HG03097 (cell line): ENCODE measurements at regions not wholly inside any gene's neighbourhood (a gene's known extent, or its start where the extent isn't known, plus 50 kb on each side); places are given as distances from the start of the nearest gene placed in this dataset.

ENCODE experiments used
- ATAC-seq: cut with Tn5 transposase; IDR thresholded peaks from one replicate; pipeline ENCODE4 v1.9.1; 2021; ENCODE audit not compliant: unreplicated experiment, low FRiP score

- no peak for ATAC-seq
These were observed 757.3 kb upstream of the WWC1 start for GRCh38 chr5:167533814-167534795.

- ATAC-seq, result no peak
These were observed 751.7 kb upstream of the WWC1 start for GRCh38 chr5:167539747-167540146.

DNA sequence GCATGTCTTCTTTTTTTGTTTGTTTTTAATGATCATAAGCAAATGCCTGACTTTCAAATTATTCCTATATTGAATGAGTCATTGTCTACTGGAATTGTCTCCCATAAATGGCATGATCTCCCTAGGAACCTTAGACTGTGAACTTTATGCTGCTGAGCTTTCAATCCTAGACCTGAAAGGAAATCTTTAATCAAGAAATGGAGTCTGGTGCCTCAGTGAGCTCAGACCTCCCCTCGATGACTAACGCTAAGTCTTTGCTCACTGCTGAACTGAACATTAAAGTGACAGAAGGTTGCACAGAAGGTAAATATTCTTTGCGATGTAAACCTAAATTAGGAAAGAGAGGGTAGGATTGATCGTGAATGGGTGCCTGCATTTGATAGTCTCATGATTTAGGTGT lies 745.2 kb upstream of the WWC1 start:
- ATAC-seq, result no peak

DNA sequence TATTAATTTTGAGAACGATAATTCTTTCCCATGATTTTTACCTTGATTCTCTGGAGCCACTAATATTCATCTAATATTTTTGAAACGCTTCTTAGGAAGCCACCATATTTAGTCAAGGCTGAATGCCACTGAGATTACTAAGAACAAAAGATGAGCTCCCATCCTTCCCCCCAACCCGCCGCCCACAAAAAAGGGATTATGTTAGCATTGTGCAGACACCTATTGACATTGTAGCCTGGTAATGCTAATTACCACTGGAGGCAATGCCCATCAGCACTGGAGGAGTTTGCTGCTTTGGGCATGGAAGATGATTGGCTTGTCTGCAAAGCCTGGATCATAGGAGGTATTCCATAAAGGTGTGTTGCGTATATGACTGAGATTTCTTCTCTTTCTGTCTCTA lies 739.1 kb upstream of the WWC1 start:
- ATAC-seq, result no peak

DNA sequence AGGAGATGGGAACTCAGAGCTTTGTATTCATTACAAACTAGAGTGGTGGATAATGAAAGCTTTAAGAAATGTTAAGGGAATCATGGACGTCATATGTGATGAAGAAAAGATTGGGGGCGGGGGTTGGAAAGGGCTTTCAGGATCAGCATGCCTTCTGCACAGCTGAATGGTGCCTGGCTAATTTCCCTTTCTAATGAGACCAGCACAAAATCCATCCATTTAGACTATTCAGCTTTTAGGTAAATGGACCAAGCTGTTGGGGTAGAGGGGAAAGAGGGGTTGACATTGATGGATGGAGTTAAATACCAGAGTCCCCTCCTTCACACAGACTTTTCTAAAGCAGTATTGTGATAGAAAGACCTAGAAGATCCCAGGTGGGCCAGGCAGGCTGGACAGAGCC lies 737.9 kb upstream of the WWC1 start:
- ATAC-seq, result no peak

DNA sequence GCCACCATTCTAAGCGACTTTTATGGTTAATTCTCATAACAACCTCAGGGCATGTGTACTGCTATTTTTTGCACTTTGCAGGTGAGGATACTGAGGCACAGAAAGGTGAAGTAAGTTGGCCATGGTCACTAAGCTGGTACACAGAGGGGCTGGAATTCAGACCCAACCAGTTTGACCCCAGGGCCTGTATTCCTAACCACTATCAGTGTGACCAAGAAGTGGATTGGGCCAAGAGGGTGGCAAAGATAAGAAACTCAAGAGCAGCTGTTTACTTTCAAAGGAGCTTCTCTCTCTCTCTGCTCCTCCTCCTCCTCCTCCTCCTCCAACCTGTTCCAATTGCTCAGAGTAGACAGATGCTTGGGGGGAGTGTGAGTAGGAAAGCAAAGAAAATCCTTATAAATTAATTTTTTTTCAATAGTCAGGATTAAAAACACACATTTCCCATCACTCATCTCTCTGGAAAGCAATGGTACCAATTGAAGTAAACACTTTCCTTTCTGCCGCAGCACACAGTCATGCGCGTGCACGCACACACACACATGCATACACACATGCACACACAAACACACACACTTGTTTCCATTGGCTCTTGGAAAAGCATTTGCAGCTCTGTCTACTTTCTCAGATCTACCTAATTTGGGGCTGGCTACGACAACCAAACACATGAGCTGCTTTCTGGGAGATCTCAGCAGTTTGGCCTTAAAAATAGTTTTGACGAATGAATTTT lies 736.7 kb upstream of the WWC1 start:
- no peak for ATAC-seq

DNA sequence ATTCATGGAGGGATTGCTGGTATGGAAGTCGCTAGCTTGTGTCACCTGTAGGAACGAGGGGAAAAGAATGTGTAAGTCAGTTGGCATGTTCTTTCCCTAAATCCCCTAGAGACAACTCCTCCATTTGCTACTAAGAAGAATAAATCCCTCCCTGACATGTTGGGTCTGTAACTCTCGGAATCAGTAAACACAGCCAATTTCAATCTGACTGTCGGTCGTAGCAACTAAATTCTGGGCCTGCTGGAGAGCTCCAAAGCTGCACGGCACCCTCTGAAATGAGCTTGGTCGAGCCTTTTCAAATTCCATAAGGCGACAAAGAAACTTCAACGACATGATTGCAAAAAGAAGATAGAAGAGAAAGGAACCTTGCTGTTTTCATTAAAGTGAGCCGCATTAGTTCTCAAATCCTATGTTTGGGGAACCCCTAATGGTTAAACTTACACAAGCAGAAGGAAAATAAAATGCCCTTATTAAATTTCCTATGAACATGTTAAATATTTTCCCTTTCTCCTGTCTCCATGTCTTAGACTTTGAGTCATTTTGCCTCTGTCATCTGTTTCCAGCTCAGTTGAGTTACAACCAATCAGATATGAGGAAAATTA lies 735.8 kb upstream of the WWC1 start:
- ATAC-seq, result no peak

- no peak for ATAC-seq
These were observed 734.1 kb upstream of the WWC1 start for GRCh38 chr5:167557359-167557758.

- no peak for ATAC-seq
These were observed 729.6 kb upstream of the WWC1 start for GRCh38 chr5:167561796-167562195.

DNA sequence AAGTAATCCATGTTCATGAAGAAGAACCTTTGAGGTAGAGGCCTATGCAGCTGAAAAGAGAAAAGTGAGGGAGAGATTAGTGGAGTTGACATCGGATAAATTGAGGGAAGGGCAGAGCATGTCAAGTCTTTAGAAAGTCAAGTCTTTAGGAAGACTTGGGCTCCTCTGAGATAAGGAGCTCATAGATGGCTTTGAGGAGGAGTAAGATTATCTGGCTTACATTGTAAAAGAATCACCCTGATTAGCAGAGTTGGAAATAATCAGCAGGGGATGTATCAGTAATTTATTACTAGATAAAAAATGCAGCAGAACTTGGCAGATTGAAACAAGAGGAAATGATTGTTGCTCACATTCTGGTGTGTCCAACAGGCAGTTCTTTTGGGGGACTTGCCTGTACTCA lies 727.2 kb upstream of the WWC1 start:
- no peak for ATAC-seq

- no peak for ATAC-seq
These were observed 726.1 kb upstream of the WWC1 start for GRCh38 chr5:167565189-167565954.

DNA sequence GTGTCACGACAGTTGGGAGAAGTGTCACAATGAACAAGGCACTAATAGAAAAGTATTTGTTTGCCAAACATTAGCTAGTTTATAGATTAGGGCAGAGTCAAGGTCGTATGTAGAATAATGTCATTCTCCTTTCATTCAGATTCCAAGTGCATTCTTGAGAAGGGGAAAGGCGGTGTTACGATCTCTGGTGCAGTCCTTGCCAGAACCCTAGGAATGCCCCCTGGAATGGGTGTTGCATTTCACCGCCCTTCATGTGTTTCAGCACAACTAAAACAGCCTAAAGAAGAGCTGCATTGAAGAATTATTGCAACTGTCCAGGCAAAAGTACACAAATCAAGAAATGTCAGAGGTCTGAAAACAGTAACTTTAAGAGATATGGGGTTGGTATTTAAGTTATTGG lies 721.0 kb upstream of the WWC1 start:
- no peak for ATAC-seq

DNA sequence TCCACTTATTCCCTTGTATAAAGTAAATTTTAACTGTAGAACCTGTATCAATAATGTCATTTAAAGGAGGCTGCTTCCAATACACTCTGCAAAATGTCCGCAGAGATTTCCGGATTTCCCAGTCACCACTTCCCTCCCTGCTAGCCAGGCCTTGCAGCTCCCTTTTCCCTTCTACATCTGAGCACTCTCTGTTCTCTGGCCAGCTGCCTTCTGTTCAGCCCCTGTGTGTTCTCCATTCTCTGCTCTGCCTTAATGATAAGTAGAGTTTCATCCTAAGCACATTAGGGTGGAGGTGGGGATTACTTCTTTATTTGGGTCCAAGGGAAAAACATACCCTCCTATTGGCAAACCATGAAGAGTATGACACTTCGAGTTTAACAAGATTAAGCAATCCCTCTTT lies 719.6 kb upstream of the WWC1 start:
- ATAC-seq, result no peak

DNA sequence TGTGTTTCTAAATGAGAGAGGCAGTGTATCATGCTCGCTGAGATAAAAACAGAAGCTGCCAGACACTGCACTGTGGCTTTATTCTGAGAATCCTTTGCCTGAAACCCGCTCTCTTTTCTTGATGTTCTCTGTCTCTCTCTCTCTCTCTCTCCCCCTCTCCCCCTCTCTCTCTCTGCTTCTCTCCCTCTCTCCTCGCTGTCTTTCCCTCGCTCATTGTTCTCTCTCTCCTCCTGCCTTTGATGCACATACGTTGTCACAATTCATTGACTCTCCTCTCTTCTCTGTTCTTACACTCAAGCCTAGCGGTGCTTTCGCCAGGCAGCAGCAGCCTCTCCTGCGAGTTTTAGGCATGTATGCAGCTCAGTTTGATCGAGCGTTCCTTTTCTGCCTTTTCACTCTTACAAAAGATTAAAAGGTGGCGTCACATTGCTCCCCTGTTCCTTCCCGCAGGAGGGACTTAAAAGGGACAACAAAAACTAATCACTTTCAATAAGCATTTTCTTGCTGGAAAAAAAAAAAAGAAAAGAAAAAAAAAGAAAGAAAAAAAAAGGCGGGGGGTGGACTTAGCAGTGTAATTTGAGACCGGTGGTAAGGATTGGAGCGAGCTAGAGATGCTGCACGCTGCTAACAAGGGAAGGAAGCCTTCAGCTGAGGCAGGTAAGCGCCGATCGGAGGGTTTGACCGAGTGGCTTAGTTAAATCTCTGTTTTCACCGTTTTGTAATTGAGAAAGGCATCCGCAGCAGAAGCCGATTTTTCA lies 717.9 kb upstream of the WWC1 start:
- ATAC-seq, result no peak

- no peak for ATAC-seq
These were observed 717.0 kb upstream of the WWC1 start for GRCh38 chr5:167574464-167574863.

DNA sequence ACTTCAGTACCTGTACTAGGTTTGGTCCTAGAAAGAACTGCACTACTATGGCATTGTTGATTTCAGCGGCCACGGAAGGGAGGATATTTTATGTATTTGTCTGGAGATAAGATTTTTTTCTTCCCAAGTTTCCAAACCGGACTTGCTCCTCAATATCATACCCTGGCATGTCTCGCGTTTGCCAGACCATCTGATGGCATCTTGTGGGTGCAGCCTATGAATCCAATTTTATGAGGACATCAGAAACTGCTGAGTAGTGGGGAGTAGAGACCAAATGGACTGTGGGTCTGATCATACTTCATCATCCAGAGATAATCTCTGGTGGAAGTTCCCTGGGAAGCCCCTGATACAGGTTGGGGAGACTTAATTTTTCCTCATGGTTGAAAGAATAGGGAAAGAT lies 716.1 kb upstream of the WWC1 start:
- ATAC-seq, result no peak

DNA sequence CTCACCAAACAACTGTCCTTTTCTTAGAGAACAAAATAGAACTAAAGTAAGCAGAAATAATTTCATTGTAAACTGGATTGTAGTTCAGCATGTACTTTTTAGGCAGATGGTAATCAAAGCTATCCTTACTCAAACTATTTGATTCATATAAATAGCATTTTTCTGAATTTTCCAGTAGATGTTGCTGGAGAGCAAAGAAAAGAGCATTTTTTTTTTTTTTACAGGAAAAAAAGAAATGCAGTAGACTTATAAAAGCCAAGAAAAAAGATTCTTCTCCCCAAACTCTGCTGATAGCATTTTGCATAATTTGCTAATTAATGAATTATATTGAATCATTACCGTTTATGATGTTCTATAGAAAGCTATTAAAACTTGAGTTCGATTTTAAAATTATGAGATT lies 715.3 kb upstream of the WWC1 start:
- ATAC-seq, result no peak

GRCh38 chr5:167576897-167577296 lies 714.5 kb upstream of the WWC1 start:
- ATAC-seq, result no peak

DNA sequence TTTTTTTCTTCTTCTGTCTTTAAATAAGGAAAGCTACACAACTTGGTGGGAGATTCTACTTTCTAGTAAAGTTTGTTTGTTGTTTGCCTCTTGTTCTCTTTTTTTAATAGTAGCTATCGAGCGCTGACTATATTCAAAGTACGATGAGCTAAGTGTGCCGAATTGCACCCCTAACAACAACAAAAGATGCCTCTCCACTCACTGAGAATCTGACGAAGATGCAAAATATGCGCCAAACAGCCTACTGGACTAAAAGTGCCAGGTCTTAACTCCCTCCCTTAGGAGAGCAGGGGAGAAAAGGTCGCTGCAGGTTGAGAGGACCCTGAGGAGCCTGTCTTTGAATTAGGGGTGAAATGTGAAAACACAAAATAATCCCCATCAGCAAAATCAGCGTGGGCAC lies 713.8 kb upstream of the WWC1 start:
- no peak for ATAC-seq
